PFSK-1 (cell line): ENCODE measurements at regions not wholly inside any gene's neighbourhood (a gene's known extent, or its start where the extent isn't known, plus 50 kb on each side); places are given as distances from the start of the nearest gene placed in this dataset.

Source experiments
- FOXP2 ChIP-seq: optimal IDR thresholded peaks from 2 replicates; pipeline ENCODE3; 2011; ENCODE audit warnings: borderline replicate concordance, control low read depth, inconsistent platforms; ENCODE audit not compliant: insufficient read depth; ENCODE audit errors: extremely low read length, extremely low read depth
- POLR2AphosphoS5 ChIP-seq: IDR thresholded peaks from 2 replicates; pipeline ENCODE4 v1.6.1; 2012; ENCODE audit warnings: low read depth, mild to moderate bottlenecking, control low read depth, low read length, moderate library complexity
- REST ChIP-seq, 2 experiments: IDR thresholded peaks; 2 replicates each; pipeline versions ENCODE4 v1.6.1 to v1.8.0; 2011 to 2012; ENCODE audit warnings: low read depth in 2 of 2, low read length in 2 of 2, control low read depth in 1 of 2, inconsistent platforms in 1 of 2, mild to moderate bottlenecking in 1 of 2, moderate library complexity in 1 of 2; ENCODE audit not compliant: insufficient read depth in 1 of 2
- SIN3A ChIP-seq: IDR thresholded peaks from 2 replicates; pipeline ENCODE4 v1.6.1; 2012; ENCODE audit warnings: mild to moderate bottlenecking, low read length, moderate library complexity, borderline replicate concordance; ENCODE audit not compliant: insufficient read depth
- TAF1 ChIP-seq: IDR thresholded peaks from 2 replicates; pipeline ENCODE4 v1.6.1; 2012; ENCODE audit warnings: low read length, control low read depth, borderline replicate concordance; ENCODE audit not compliant: insufficient read depth

- TF ChIP-seq SIN3A (no peak), FOXP2 (no peak), TAF1 (no peak), POLR2AphosphoS5 (no peak), REST (IDR thresholded peaks at IDR 0.05; ENCODE audit: insufficient read depth in 1 of 2, low read depth in 2 of 2, low read length in 2 of 2) (no peak)
Observed at GRCh38 chr2:220441404-220441803, 814.0 kb downstream of the SLC4A3 start.

- no peak for TF ChIP-seq REST (IDR thresholded peaks at IDR 0.05; ENCODE audit: insufficient read depth in 1 of 2, low read depth in 2 of 2, low read length in 2 of 2)
Observed at GRCh38 chr2:220442012-220442411, 814.6 kb downstream of the SLC4A3 start.

GRCh38 chr2:220445429-220446105 is 818.1 kb downstream of the SLC4A3 start:
- TF ChIP-seq REST (IDR thresholded peaks at IDR 0.05; ENCODE audit: insufficient read depth in 1 of 2, low read depth in 2 of 2, low read length in 2 of 2) (no peak), SIN3A (no peak), FOXP2 (no peak), POLR2AphosphoS5 (no peak), TAF1 (no peak)

GRCh38 chr2:220446106-220446712 is 818.8 kb downstream of the SLC4A3 start:
- TF ChIP-seq TAF1: no peak
- TF ChIP-seq SIN3A: no peak
- no peak for TF ChIP-seq POLR2AphosphoS5
- no peak for TF ChIP-seq REST (IDR thresholded peaks at IDR 0.05; ENCODE audit: insufficient read depth in 1 of 2, low read depth in 2 of 2, low read length in 2 of 2)
- no peak for TF ChIP-seq FOXP2
